Progenitor cell of endocrine pancreas (in vitro differentiated cells): ENCODE measurements at regions not wholly inside any gene's neighbourhood (a gene's known extent, or its start where the extent isn't known, plus 50 kb on each side); places are given as distances from the start of the nearest gene placed in this dataset.

Experiments
- DNase-seq: peaks from one replicate; pipeline ENCODE4 v3.0.0; 2021; ENCODE audit warnings: low spot score; ENCODE audit not compliant: unreplicated experiment
- H3K27ac Mint-ChIP-seq: 2 replicates; pipeline ENCODE4 v1.8.0; 2021; ENCODE audit warnings: mild to moderate bottlenecking, moderate library complexity, mixed read lengths
- H3K27me3 Mint-ChIP-seq: 2 replicates; pipeline ENCODE4 v1.8.0; 2021; ENCODE audit warnings: mixed read lengths
- H3K36me3 Mint-ChIP-seq: 2 replicates; pipeline ENCODE4 v1.8.0; 2022; ENCODE audit warnings: mixed read lengths; ENCODE audit not compliant: insufficient read depth
- H3K4me1 Mint-ChIP-seq: 2 replicates; pipeline ENCODE4 v1.8.0; 2021; ENCODE audit warnings: low read depth, mixed read lengths
- H3K4me3 Mint-ChIP-seq: 2 replicates; pipeline ENCODE4 v1.8.0; 2021; ENCODE audit warnings: low read depth, mild to moderate bottlenecking, moderate library complexity, mixed read lengths
- H3K9me3 Mint-ChIP-seq: 2 replicates; pipeline ENCODE4 v1.8.0; 2021; ENCODE audit warnings: low read depth, mixed read lengths
- TF ChIP-seq, protein P1 (sequence below): fragments of 200-600 bp; sonication (generic); IDR thresholded peaks from one replicate; pipeline ENCODE4 v1.5.0; 2021; ENCODE audit warnings: antibody characterized with exemption, mild to moderate bottlenecking; ENCODE audit not compliant: unreplicated experiment

DNA sequence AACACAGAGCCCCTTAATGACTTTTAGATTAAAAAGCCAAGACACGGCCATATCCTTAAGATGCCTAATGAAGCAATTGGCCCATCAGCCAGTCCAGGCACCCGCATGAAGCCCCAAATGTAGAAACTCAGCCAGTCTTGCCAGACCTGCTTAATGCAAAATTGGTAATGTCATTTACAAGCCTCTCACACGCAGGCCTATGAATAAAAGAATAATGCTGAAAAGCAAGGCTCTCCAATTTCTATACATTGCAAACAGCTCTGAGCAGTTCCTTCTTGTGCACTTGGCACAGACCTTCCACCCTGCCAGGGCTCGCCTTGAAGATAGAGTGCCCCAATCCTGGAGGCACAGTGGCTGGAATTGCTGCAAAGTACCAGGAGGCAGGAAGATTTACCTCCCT is 498.9 kb downstream of the NPHP4 start:
- no peaks in the 10 kb centered on the region for H3K4me1 Mint-ChIP-seq
- no peaks in the 10 kb centered on the region for H3K36me3 Mint-ChIP-seq
- H3K27ac Mint-ChIP-seq, result no peak overlapping the region
- H3K9me3 Mint-ChIP-seq, result no peaks in the 10 kb centered on the region
- TF ChIP-seq, protein P1, sequence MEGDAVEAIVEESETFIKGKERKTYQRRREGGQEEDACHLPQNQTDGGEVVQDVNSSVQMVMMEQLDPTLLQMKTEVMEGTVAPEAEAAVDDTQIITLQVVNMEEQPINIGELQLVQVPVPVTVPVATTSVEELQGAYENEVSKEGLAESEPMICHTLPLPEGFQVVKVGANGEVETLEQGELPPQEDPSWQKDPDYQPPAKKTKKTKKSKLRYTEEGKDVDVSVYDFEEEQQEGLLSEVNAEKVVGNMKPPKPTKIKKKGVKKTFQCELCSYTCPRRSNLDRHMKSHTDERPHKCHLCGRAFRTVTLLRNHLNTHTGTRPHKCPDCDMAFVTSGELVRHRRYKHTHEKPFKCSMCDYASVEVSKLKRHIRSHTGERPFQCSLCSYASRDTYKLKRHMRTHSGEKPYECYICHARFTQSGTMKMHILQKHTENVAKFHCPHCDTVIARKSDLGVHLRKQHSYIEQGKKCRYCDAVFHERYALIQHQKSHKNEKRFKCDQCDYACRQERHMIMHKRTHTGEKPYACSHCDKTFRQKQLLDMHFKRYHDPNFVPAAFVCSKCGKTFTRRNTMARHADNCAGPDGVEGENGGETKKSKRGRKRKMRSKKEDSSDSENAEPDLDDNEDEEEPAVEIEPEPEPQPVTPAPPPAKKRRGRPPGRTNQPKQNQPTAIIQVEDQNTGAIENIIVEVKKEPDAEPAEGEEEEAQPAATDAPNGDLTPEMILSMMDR, result no peak
- no peak for DNase-seq
- no peak overlapping the region for H3K4me3 Mint-ChIP-seq
- H3K27me3 Mint-ChIP-seq, result peaks cover 12% of the 10 kb centered on the region

DNA sequence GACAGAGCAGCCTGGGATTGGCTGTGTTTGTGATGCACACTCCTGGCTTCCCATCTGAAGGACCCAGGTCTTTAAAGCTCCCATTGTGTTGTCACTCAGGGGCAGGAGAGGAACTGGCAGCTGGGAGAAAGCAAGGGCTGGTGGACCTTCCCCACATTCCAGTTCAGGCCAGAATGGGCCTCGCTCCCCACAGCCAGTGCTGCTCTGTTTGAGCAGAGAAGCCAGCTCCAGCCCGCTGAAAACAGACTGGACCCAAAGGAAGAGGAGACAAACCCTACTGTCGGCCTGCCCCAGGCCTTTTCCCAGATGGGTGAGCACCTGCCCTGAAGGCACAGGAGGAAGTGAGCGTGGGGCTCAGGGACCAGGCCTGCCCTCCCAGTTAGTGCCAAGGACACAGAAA is 499.4 kb downstream of the NPHP4 start:
- Mint-ChIP-seq H3K27me3 (peaks cover 8% of the 10 kb centered on the region), H3K4me3 (no peak overlapping the region), H3K36me3 (no peaks in the 10 kb centered on the region), H3K4me1 (no peaks in the 10 kb centered on the region), H3K27ac (no peak overlapping the region), H3K9me3 (no peaks in the 10 kb centered on the region)
- DNase-seq, result no peak
- TF ChIP-seq, protein P1, result no peak

DNA sequence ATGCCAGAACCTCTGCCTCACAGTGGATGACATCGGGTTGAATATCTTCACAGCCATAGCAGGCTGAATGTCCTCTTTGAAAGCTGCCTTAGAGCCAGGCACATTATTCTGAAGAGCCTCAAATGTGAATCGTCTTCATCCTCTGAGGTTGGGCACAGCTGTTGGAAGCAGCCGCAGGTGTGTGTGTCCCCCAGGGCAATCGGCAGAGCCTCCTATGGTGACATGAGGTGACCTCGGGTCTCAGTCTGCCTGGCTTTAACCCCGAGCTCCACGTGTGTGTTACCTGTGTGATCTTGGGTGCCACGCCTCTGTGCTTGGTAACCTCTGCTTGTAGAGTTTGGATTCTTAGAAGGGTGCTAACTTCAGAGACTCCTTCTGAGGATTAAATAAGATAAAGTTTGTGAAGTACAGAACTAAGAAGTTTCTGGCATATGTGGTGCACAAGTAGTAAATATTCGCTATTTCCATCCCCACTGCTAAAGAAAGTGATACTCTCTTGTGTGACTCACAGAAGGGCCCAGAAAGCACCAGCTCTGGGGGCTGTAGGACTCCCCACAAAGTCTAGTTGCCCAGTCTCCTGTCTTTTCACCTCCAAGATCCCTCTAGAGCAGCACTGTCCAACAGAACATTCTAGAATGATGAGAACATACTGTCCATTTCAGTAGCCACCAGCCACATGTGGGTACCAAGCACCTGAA is 500.9 kb downstream of the NPHP4 start:
- H3K9me3 Mint-ChIP-seq, result no peaks in the 10 kb centered on the region
- peaks cover under 1% of the 10 kb centered on the region for H3K27me3 Mint-ChIP-seq
- TF ChIP-seq, protein P1, result no peak
- no peaks in the 10 kb centered on the region for H3K36me3 Mint-ChIP-seq
- DNase-seq, result no peak
- no peaks in the 10 kb centered on the region for H3K4me1 Mint-ChIP-seq
- no peak overlapping the region for H3K27ac Mint-ChIP-seq
- no peak overlapping the region for H3K4me3 Mint-ChIP-seq

DNA sequence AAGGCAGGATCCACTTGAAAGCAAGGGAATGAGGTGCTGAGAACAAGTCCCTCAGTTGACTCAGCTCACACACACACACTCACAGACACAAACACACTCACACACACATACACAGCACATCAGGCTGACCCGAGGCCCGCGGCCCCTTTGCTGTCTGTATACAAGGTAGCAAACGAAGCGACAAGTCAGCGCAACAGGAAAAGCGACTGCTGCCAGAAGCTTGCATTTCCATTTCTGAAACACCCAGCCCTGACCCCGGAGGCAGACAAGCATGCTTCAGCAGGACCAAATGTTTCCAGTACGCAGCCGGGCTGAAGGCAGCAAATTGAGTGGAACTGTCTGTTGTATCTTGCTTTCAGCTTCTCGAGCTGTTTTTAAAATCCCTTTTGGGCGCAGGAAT is 501.6 kb downstream of the NPHP4 start:
- Mint-ChIP-seq H3K4me1 (peaks cover 5% of the 10 kb centered on the region), H3K27ac (no peak overlapping the region), H3K27me3 (peaks cover 5% of the 10 kb centered on the region), H3K4me3 (no peak overlapping the region), H3K9me3 (no peaks in the 10 kb centered on the region), H3K36me3 (no peaks in the 10 kb centered on the region)
- DNase-seq, result no peak
- TF ChIP-seq, protein P1, result no peak

DNA sequence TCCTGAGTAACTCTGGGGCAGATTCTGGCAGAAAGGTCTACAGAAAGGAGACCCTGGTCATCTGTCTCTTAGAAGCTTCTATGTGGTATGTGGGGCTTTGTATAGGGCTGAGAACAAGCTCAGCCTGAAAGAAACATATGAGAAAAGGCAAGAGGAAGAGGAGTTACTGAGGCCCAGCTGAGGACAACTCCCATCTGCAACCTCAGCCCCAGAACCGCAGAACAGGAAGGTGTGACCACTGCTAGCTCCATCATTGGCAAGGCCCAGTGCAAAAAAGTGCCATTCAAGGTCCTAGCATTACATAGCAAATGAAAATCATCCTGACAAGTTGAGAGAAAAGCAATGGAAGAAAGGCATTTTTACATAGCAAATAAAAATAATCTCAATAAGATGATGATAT is 503.8 kb downstream of the NPHP4 start:
- DNase-seq, result no peak
- peaks cover 9% of the 10 kb centered on the region for H3K4me1 Mint-ChIP-seq
- no peak overlapping the region for H3K27ac Mint-ChIP-seq
- H3K27me3 Mint-ChIP-seq, result peaks cover 22% of the 10 kb centered on the region
- H3K36me3 Mint-ChIP-seq, result no peaks in the 10 kb centered on the region
- H3K9me3 Mint-ChIP-seq, result no peaks in the 10 kb centered on the region
- TF ChIP-seq, protein P1, result no peak
- no peak overlapping the region for H3K4me3 Mint-ChIP-seq
